GM12878 (cell line): ENCODE measurements at regions not wholly inside any gene's neighbourhood (a gene's known extent, or its start where the extent isn't known, plus 50 kb on each side); places are given as distances from the start of the nearest gene placed in this dataset.

Source experiments
- ASH2L ChIP-seq: fragments of 300-600, 200-600 bp; sonication (generic); IDR thresholded peaks from 2 replicates; pipeline ENCODE4 v1.6.1; 2017; ENCODE audit warnings: low read depth, mild to moderate bottlenecking, borderline replicate concordance
- CEBPB ChIP-seq, 2 experiments: fragments of 150-350 bp in 1 of 2; IDR thresholded peaks; 2 replicates each; pipeline ENCODE4 v1.6.1; 2012 to 2014; ENCODE audit warnings: low read depth in 2 of 2, low read length in 2 of 2, borderline replicate concordance in 1 of 2, inconsistent platforms in 1 of 2
- CHD1 ChIP-seq: IDR thresholded peaks from 2 replicates; pipeline ENCODE4 v1.6.1; 2012; ENCODE audit warnings: low read depth, low read length, improper control_type of control experiment
- CREB1 ChIP-seq: IDR thresholded peaks from 2 replicates; pipeline ENCODE4 v1.6.1; 2012; ENCODE audit warnings: low read depth, mild to moderate bottlenecking, inconsistent platforms
- CREM ChIP-seq: IDR thresholded peaks from 2 replicates; pipeline ENCODE4 v1.6.1; 2014; ENCODE audit warnings: antibody characterized with exemption, low read depth
- CUX1 ChIP-seq: IDR thresholded peaks from 2 replicates; pipeline ENCODE4 v1.6.1; 2012; ENCODE audit warnings: improper control_type of control experiment, low read depth, low read length; ENCODE audit not compliant: insufficient replicate concordance
- MEF2A ChIP-seq: IDR thresholded peaks from 2 replicates; pipeline ENCODE4 v1.6.1; 2011; ENCODE audit warnings: low read depth, mild to moderate bottlenecking, low read length, moderate library complexity; ENCODE audit not compliant: insufficient read depth
- NR2F1 ChIP-seq: fragments of 450-650 bp; conservative IDR thresholded peaks from 2 replicates; pipeline ENCODE4 v1.6.1; 2017; ENCODE audit warnings: mild to moderate bottlenecking
- RELB ChIP-seq: fragments of 450-650 bp; IDR thresholded peaks from 2 replicates; pipeline ENCODE4 v1.6.1; 2017; ENCODE audit warnings: low read depth, mild to moderate bottlenecking, moderate library complexity
- SPI1 ChIP-seq: IDR thresholded peaks from 2 replicates; pipeline ENCODE4 v1.6.1; 2011; ENCODE audit warnings: low read depth, mild to moderate bottlenecking, low read length, moderate library complexity, borderline replicate concordance; ENCODE audit not compliant: insufficient read depth
- ZBTB33 ChIP-seq: fragments of 450-650 bp; IDR thresholded peaks from 2 replicates; pipeline ENCODE4 v1.6.1; 2017; ENCODE audit warnings: mild to moderate bottlenecking
- ZBTB4 ChIP-seq: fragments of 450-650 bp; formaldehyde crosslinking; IDR thresholded peaks from 2 replicates; pipeline ENCODE4 v1.4.0; 2022; ENCODE audit warnings: mild to moderate bottlenecking, moderate library complexity
- ZNF207 ChIP-seq: fragments of 450-650 bp; IDR thresholded peaks from 2 replicates; pipeline ENCODE4 v1.6.1; 2014; ENCODE audit warnings: antibody characterized with exemption, mild to moderate bottlenecking, borderline replicate concordance
- ZZZ3 ChIP-seq: IDR thresholded peaks from 2 replicates; pipeline ENCODE4 v1.6.1; 2011; ENCODE audit warnings: low read depth; ENCODE audit not compliant: control insufficient read depth, insufficient read length

- TF ChIP-seq ZBTB4 (no peak), CREM (peak; percentile 55; the same call in 1 of the 2 replicates), ZNF207 (no peak), ZBTB33 (no peak), CUX1 (peak; percentile 70), CEBPB (IDR thresholded peaks at IDR 0.05; ENCODE audit: borderline replicate concordance in 1 of 2, low read depth in 2 of 2, low read length in 2 of 2) (no peak), CHD1 (no peak), SPI1 (no peak), RELB (peak; percentile 18; the same call in 1 of the 2 replicates), NR2F1 (0 out of 2 replicates have a peak, but pooled peaks have one; percentile 28), ZZZ3 (no peak), MEF2A (no peak), CREB1 (peak; percentile 54; the same call in 1 of the 2 replicates), ASH2L (no peak)
Measured at GRCh38 chr3:70856414-70857162, 544.1 kb upstream of the MDFIC2 start (continued).
